HCT116 (cell line): ENCODE measurements at regions not wholly inside any gene's neighbourhood (a gene's known extent, or its start where the extent isn't known, plus 50 kb on each side); places are given as distances from the start of the nearest gene placed in this dataset.
"Not testable (repeated sequence)": the region's sequence is repeated elsewhere in the genome, so short reads cannot be mapped to it uniquely, and the experiment has no call there.

ENCODE experiments used
- ATAC-seq: fragments of 200-7000 bp; cut with Tn5 transposase; 2 replicates; pipeline ENCODE4 v1.9.1; 2020; ENCODE audit warnings: mild to moderate bottlenecking, moderate library complexity
- BruUV-seq: library from RNA; stranded (reverse); fragments of 400-500 nt; replicated peaks from 2 replicates; lab custom pipeline; 2021; lab: Mats Ljungman, UMichigan
- CTCF ChIA-PET: fragments of 300-600 bp; sonication (Branson Sonifier 250); formaldehyde crosslinking; loops from one replicate; lab custom pipeline; 2021; ENCODE audit warnings: antibody characterized with exemption; lab: Charles Lee
- POLR2A ChIA-PET: fragments of 300-600, 350-600 bp; sonication (Branson Sonifier 250); formaldehyde crosslinking; loops from one replicate; lab custom pipeline; 2021; ENCODE audit warnings: antibody characterized with exemption; lab: Charles Lee
- RAD21 ChIA-PET, 2 experiments: fragments of 300-600 bp; sonication (Branson Sonifier 250); formaldehyde crosslinking; loops; one replicate each; lab custom pipeline; 2023; ENCODE audit warnings: low total read pairs in 2 of 2; ENCODE audit not compliant: uncharacterized antibody in 2 of 2, unreplicated experiment in 2 of 2, low non-redundant PET in 1 of 2; lab: Charles Lee
- DNase-seq: peaks from one replicate; pipeline ENCODE4 v3.0.0-alpha.2; 2010; ENCODE audit warnings: low read depth, low spot score
- H2AFZ ChIP-seq: fragments of 200-600 bp; shearing (Covaris generic), sonication (generic); 2 replicates; pipeline ENCODE4 v1.6.1; 2017; ENCODE audit warnings: low read depth, mixed run types, mixed read lengths, antibody characterized with exemption, low read length; ENCODE audit not compliant: poor library complexity, severe bottlenecking
- H3K27ac ChIP-seq: 2 replicates; pipeline ENCODE4 v1.5.1; 2012; ENCODE audit warnings: low read depth, low read length
- H3K27me3 ChIP-seq: fragments of 200-600 bp; sonication (generic); 2 replicates; pipeline ENCODE4 v1.6.1; 2016; ENCODE audit warnings: mixed run types, low read length, mixed read lengths; ENCODE audit not compliant: insufficient read depth
- H3K36me3 ChIP-seq, 2 experiments: fragments of 200-500 bp in 1 of 2; fragments of 200-600 bp in 1 of 2; sonication (Bioruptor generic) in 1 of 2; sonication (generic) in 1 of 2; 2 replicates each; pipeline versions ENCODE4 v1.5.1 to v1.6.1; 2014 to 2016; ENCODE audit warnings: low read length in 2 of 2, inconsistent platforms in 1 of 2, mixed read lengths in 1 of 2, mixed run types in 1 of 2; ENCODE audit not compliant: insufficient read depth in 2 of 2, control insufficient read depth in 1 of 2
- H3K4me1 ChIP-seq, 2 experiments: fragments of 200-600 bp in 1 of 2; sonication (generic) in 1 of 2; 2 replicates each; pipeline versions ENCODE4 v1.5.1 to v1.6.1; 2012 to 2017; ENCODE audit warnings: low read length in 2 of 2, inconsistent platforms in 1 of 2, mild to moderate bottlenecking in 1 of 2, mixed read lengths in 1 of 2, mixed run types in 1 of 2, moderate library complexity in 1 of 2; ENCODE audit not compliant: insufficient read depth in 2 of 2, control insufficient read depth in 1 of 2
- H3K4me2 ChIP-seq: fragments of 200-600 bp; sonication (generic); 2 replicates; pipeline ENCODE4 v1.6.1; 2017; ENCODE audit warnings: mixed run types, low read length, mixed read lengths
- H3K4me3 ChIP-seq, 2 experiments: fragments of 200-600 bp in 1 of 2; sonication (generic) in 1 of 2; replicated peaks in 1 of 2; 2 replicates each; pipeline ENCODE4 v1.5.1; 2011 to 2016; ENCODE audit warnings: low read length in 2 of 2, control low read depth in 1 of 2, low read depth in 1 of 2, mild to moderate bottlenecking in 1 of 2, mixed read lengths in 1 of 2, mixed run types in 1 of 2
- H3K79me2 ChIP-seq: fragments of 200-600 bp; sonication (generic); 2 replicates; pipeline ENCODE4 v1.6.1; 2017; ENCODE audit warnings: mild to moderate bottlenecking, mixed run types, low read length, moderate library complexity, mixed read lengths; ENCODE audit not compliant: insufficient read depth
- H3K9ac ChIP-seq: fragments of 200-600 bp; sonication (generic); 2 replicates; pipeline ENCODE4 v1.6.1; 2016; ENCODE audit warnings: low read length, mixed read lengths
- H3K9me2 ChIP-seq: fragments of 200-600 bp; sonication (generic), shearing (Covaris generic); 2 replicates; pipeline ENCODE4 v1.6.1; 2017; ENCODE audit warnings: mixed run types, mild to moderate bottlenecking, moderate library complexity; ENCODE audit not compliant: insufficient read depth
- H3K9me3 ChIP-seq, 2 experiments: fragments of 200-500 bp in 1 of 2; fragments of 200-600 bp in 1 of 2; sonication (Bioruptor generic) in 1 of 2; sonication (generic) in 1 of 2; 2 replicates each; pipeline ENCODE4 v1.6.1; 2014 to 2017; ENCODE audit warnings: low read length in 2 of 2, mixed read lengths in 2 of 2, inconsistent platforms in 1 of 2, low read depth in 1 of 2, mild to moderate bottlenecking in 1 of 2, mixed run types in 1 of 2, moderate library complexity in 1 of 2; ENCODE audit not compliant: control insufficient read depth in 1 of 2, insufficient read depth in 1 of 2
- H4K20me1 ChIP-seq: fragments of 200-600 bp; sonication (generic), shearing (Covaris generic); 2 replicates; pipeline ENCODE4 v1.6.1; 2017; ENCODE audit warnings: mixed run types, mild to moderate bottlenecking, moderate library complexity; ENCODE audit not compliant: insufficient read depth
- intact Hi-C: fragments of 100-400 bp; cut with micrococcal nuclease; formaldehyde crosslinking; loops from 2 replicates; pipeline ENCODE4 v1.10.0; 2022

DNA sequence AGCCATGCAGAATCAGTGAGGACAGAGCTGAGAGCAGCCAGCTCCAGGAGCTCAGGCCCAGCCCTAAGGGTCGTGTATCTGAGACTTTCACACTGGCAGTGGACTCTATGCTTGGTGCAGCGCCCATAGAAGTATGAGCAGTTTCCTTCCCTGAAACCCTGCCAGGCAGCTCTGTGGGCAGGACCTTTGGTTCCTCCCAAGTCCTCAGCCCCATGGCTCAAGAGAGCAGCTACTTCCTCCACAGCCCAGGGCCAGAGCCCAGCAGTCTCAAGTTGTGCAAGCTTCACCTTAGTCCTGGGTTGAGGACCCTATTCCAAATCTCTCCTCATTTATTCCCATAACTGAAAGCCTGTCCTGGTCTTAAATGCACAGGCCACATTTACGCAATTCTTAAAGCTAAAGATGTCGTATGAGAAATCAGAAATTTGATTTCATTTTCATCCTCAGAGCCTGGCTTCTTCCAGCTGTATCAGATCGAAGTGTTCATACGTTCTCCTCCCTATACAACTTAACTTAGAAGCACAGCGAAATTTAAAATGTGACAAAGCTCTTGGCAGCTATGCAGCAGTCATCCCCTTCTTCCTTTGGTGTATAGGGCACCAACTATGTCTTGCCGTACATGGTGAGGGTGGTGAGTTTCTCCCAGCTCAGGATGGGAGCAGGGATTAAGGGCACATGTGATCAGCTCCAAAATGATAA, 1337.1 kb downstream of the RPIA start:
- CTCF ChIA-PET, BruUV-seq, H3K79me2 ChIP-seq: not testable (repeated sequence)

DNA sequence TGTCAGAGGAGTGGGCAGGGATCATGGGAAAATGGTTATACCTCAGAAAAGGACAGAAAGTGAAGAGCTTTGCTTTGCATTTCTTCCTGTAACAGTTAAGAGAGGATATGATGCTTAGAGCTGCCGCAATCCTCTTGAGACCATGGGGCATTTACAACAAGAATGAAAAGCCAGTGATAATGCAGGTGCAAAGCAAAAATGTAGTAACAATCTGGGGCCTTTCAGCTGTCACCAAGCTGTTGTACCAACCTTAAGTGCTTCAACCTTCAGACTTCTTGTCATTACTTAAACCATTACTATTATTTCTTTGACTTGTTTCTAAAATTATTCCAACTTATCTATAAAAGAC, 1337.6 kb downstream of the RPIA start:
- CTCF ChIA-PET, H3K4me1 ChIP-seq, POLR2A ChIA-PET, H2AFZ ChIP-seq, H3K4me3 ChIP-seq, H3K36me3 ChIP-seq, H3K9me3 ChIP-seq, H3K27me3 ChIP-seq, H3K4me2 ChIP-seq, BruUV-seq, DNase-seq, H3K9ac ChIP-seq, H4K20me1 ChIP-seq, ATAC-seq, H3K27ac ChIP-seq, intact Hi-C loops, RAD21 ChIA-PET, H3K9me2 ChIP-seq, H3K79me2 ChIP-seq: not testable (repeated sequence)

More for the DNA sequence above, 1337.1 kb downstream of the RPIA start:
- H3K4me1 ChIP-seq, POLR2A ChIA-PET, intact Hi-C loops, H3K9ac ChIP-seq, H3K4me2 ChIP-seq, H3K9me3 ChIP-seq, H3K36me3 ChIP-seq, H3K9me2 ChIP-seq, H3K27me3 ChIP-seq, ATAC-seq, H3K27ac ChIP-seq, RAD21 ChIA-PET, H4K20me1 ChIP-seq, H2AFZ ChIP-seq, DNase-seq, H3K4me3 ChIP-seq: not testable (repeated sequence)

DNA sequence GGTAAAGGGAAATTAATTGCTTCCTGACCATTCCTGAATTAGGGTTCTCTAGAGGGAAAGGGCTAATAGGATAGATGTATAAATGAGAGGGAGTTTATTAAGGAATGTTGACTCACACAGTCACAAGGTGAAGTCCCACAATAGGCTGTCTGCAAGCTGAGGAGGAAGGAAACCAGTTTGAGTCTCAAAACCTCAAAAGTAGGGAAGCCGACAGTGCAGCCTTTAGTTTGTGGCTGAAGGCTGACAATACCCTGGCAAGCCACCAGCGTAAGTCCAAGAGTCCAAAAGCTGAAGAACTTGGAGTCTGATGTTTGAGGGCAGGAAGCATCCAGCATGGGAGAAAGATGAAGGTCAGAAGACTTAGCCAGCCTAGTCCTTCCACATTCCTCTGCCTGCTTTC, 1340.8 kb downstream of the RPIA start:
- intact Hi-C loops, H2AFZ ChIP-seq, H3K79me2 ChIP-seq, H3K4me2 ChIP-seq, CTCF ChIA-PET, POLR2A ChIA-PET, BruUV-seq, H3K9me3 ChIP-seq, H3K27me3 ChIP-seq, H3K9me2 ChIP-seq, H3K9ac ChIP-seq, H3K36me3 ChIP-seq, H3K27ac ChIP-seq, ATAC-seq, DNase-seq, RAD21 ChIA-PET, H3K4me3 ChIP-seq, H3K4me1 ChIP-seq, H4K20me1 ChIP-seq: not testable (repeated sequence)

DNA sequence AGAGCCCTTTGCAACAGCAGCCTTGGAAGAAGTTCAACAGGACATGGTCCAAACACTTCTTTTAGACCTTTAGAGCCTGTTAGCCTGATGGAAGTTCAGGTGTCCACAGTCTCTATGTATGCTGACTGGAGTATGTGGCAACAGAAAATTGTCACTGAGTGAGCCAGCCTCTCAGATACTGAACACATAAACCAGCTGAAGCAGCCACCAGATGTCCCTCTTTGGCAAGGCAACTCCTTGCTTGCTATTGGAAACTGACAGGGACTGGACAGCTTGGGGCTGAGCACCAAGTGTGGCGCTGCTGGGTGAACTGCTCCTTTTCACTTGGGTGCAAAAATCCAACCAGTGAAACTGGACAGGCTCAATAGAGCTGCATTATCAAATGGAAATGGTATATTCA, 1344.9 kb downstream of the RPIA start:
- H3K4me3 ChIP-seq, intact Hi-C loops, H3K9me3 ChIP-seq, H3K79me2 ChIP-seq, BruUV-seq, H3K9ac ChIP-seq, H4K20me1 ChIP-seq, H3K27ac ChIP-seq, ATAC-seq, DNase-seq, CTCF ChIA-PET, H2AFZ ChIP-seq, H3K4me1 ChIP-seq, H3K4me2 ChIP-seq, H3K36me3 ChIP-seq, RAD21 ChIA-PET, H3K9me2 ChIP-seq, H3K27me3 ChIP-seq, POLR2A ChIA-PET: not testable (repeated sequence)
